GM13976 (cell line): ENCODE measurements at regions not wholly inside any gene's neighbourhood (a gene's known extent, or its start where the extent isn't known, plus 50 kb on each side); places are given as distances from the start of the nearest gene placed in this dataset.

Source experiments
- DNase-seq: peaks from one replicate; pipeline ENCODE4 v3.0.0; 2012; ENCODE audit warnings: low spot score
- in situ Hi-C: fragments of 300-500 bp; cut with MboI; formaldehyde crosslinking; loops from one replicate; pipeline ENCODE4 v1.12.0; 2022; ENCODE audit warnings: low sequenced_read_pairs, mixed read lengths, inconsistent platforms; ENCODE audit not compliant: unreplicated experiment
- TF ChIP-seq, protein P1 (sequence below): IDR thresholded peaks from 2 replicates; pipeline ENCODE4 v1.5.1; 2012; ENCODE audit warnings: borderline replicate concordance, mild to moderate bottlenecking; ENCODE audit not compliant: insufficient read depth; ENCODE audit errors: extremely low read depth, missing control alignments, control extremely low read depth

DNA sequence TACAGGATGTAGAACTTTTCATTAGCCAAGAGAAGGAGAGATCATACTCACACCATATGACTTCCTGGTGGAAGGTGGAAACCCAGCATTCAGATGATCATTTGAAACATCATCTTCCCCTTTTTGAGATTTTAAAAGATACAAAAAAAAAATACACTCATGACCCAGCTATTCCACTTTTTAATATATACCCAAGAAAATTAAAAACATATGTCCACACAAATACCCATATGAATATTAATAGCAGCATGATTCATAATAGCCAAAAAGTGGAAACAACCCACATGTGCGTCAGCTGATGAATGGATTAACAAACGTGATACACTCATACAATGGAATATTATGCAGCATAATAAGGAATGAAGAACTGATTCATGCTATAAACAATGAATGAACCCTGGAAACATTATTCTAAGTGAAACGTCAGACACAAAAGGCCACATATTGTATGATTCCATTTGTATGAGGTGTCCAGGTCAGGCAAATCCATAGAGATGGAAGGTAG, 130.0 kb upstream of the SGK1 start:
- no peak for DNase-seq
- in situ Hi-C loops = no loop called here

DNA sequence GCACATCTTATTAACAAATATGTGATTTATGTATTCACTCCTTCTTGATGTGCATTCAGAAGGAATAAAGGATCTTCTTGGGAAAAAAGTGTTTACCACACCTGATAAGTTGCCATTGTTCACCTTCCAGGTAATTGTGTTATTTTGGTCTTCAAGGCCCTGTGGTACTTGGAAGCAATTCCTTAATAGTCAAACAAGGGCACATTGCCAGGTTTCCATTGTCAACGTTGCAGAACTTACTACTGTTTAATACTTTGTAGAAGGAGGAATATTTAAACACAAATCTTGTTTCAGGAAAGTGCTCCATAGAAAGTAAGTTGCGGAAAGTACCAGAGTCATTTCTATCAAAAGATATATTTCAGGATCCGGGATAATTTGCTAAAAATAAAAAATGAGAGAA, 129.5 kb upstream of the SGK1 start:
- DNase-seq = no peak
- in situ Hi-C loops = no loop called here
- TF ChIP-seq, protein P1, sequence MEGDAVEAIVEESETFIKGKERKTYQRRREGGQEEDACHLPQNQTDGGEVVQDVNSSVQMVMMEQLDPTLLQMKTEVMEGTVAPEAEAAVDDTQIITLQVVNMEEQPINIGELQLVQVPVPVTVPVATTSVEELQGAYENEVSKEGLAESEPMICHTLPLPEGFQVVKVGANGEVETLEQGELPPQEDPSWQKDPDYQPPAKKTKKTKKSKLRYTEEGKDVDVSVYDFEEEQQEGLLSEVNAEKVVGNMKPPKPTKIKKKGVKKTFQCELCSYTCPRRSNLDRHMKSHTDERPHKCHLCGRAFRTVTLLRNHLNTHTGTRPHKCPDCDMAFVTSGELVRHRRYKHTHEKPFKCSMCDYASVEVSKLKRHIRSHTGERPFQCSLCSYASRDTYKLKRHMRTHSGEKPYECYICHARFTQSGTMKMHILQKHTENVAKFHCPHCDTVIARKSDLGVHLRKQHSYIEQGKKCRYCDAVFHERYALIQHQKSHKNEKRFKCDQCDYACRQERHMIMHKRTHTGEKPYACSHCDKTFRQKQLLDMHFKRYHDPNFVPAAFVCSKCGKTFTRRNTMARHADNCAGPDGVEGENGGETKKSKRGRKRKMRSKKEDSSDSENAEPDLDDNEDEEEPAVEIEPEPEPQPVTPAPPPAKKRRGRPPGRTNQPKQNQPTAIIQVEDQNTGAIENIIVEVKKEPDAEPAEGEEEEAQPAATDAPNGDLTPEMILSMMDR = no peak

More for the DNA sequence above, 130.0 kb upstream of the SGK1 start:
- TF ChIP-seq, protein P1 = no peak

DNA sequence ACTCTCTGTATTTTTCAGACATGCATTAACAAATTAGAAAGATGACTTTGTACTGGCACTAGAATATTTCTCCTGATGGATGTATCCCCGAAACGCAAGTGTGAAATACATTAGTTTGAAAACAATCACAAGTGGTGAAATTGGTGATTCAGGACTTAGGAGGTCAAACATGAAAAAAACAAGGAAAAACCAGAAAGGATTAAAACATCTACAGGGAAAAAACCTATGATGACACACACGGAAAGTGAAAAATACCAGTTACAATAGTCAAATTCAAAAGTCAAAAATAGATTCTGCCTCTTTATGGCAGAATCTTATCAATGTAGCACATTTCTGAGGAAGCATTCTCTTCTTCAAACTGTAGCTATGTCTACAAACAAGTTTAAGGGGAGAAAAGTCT, 129.0 kb upstream of the SGK1 start:
- no peak for DNase-seq
- TF ChIP-seq, protein P1 = no peak
- in situ Hi-C loops = no loop called here

DNA sequence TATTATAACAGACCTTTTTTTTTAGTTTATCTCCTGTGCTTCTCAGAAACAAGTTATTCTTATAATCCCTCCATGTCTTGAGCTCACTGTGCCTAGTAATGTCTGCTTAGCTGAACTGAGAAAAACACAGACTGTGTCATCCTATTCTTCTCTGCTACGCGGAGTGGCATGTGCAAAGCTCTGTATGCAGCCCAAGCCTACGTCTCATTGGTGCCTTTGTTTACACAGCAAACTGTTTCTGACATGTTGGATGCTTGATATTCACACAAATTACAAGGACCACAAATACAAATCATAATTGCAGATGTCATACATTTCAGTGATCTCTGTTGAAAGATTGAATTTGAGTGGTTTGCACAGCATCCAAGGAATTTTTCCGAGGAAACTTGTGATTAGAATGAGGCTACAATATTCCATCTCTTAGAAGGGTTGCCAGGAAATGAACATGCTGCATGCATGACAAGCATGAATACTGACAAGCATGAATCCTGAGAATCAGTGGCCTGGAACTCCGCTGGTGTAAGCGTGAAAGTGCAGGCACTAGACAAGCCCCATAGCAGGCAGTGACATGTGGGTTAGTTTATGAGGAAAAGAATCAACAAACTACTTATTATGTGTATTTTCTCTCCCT, 128.4 kb upstream of the SGK1 start:
- in situ Hi-C loops = no loop called here
- DNase-seq = no peak
- TF ChIP-seq, protein P1 = no peak

DNA sequence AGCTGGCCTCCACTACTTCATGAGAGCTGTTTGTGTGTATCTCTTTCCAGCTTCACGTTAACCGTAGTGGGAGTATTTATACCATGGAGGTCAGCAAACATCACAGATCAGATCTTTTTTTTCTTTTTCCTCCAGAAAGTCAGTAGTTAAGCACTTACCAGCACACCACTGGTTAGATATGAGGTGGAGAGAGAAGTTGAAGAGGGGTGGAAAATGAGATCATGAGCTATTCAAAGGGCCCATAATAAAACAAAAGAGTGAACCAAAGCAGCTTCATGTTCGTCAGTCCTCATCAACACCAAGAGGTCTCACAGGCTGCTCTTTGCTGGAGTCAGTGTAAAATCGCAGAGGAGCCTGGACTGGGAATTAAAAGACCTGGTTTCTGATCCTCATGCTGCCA, 125.1 kb upstream of the SGK1 start:
- DNase-seq = no peak

DNA sequence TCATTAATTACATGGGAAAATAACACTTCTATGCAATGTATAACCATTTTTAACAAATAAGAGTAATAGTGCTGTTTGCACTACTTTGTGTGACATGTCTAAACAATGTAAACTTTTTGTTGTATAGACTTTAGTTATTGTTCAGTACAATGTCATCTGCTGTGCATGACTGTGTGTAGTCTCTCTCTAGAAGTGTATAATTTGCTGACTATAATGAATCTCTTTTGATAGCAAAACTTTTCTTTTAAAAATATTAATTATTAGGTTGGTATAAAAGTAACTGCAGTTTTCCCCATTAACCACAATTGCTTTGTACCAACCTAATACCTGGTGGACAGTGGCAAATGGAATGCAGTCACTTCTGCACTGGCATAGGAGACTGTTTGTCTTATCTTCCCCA, 124.2 kb upstream of the SGK1 start:
- in situ Hi-C loops = no loop called here

More for the DNA sequence above, 125.1 kb upstream of the SGK1 start:
- in situ Hi-C loops = no loop called here
- TF ChIP-seq, protein P1 = no peak

More for the DNA sequence above, 124.2 kb upstream of the SGK1 start:
- no peak for DNase-seq
- TF ChIP-seq, protein P1 = no peak
